ENCODE measurements at regions not wholly inside any gene's neighbourhood (a gene's known extent, or its start where the extent isn't known, plus 50 kb on each side); places are given as distances from the start of the nearest gene placed in this dataset.

- POLR2A ChIA-PET = no interaction called here
- DNase-seq (ENCODE audit: extremely low spot score) = peak; percentile 45
- CTCF ChIA-PET = no interaction called here
- no peak for TF ChIP-seq CTBP1 (IDR thresholded peaks at IDR 0.05; ENCODE audit: borderline replicate concordance)
- TF ChIP-seq ZNF384 (IDR thresholded peaks at IDR 0.05) = peak; percentile 78
- no peak for TF ChIP-seq SP1 (IDR thresholded peaks at IDR 0.05)
- TF ChIP-seq PKNOX1 (IDR thresholded peaks at IDR 0.05) = 0 out of 2 replicates have a peak, but pooled peaks have one; percentile 59
Measured at GRCh38 chrX:115894087-115894486, 276.5 kb upstream of the AGTR2 start.

GRCh38 chrX:115895678-115896329, 274.7 kb upstream of the AGTR2 start:
- DNase-seq (ENCODE audit: extremely low spot score) = peak; percentile 4
- TF ChIP-seq ELF4 (IDR thresholded peaks at IDR 0.05) = no peak
- TF ChIP-seq ZNF384 (IDR thresholded peaks at IDR 0.05) = peak; percentile 78
- ChIA-PET CTCF (no interaction called here), POLR2A (no interaction called here)

- POLR2A ChIA-PET = no interaction called here
- no peak for DNase-seq (ENCODE audit: extremely low spot score)
- CTCF ChIA-PET = no interaction called here
- TF ChIP-seq L3MBTL2 (conservative IDR thresholded peaks at IDR 0.05) (no peak), FOXM1 (IDR thresholded peaks at IDR 0.05; ENCODE audit: borderline replicate concordance) (no peak), ELF4 (IDR thresholded peaks at IDR 0.05) (no peak), BHLHE40 (IDR thresholded peaks at IDR 0.05; ENCODE audit: borderline replicate concordance) (no peak), SP1 (IDR thresholded peaks at IDR 0.05) (no peak), ARNT (IDR thresholded peaks at IDR 0.05) (no peak), FOXK2 (IDR thresholded peaks at IDR 0.05) (no peak), HDGF (IDR thresholded peaks at IDR 0.05; ENCODE audit: borderline replicate concordance) (no peak), CTBP1 (IDR thresholded peaks at IDR 0.05; ENCODE audit: borderline replicate concordance) (no peak), ZNF384 (IDR thresholded peaks at IDR 0.05) (no peak), FOXA1 (IDR thresholded peaks at IDR 0.05) (no peak), PKNOX1 (IDR thresholded peaks at IDR 0.05) (no peak), NFRKB (IDR thresholded peaks at IDR 0.05) (no peak), TARDBP (IDR thresholded peaks at IDR 0.05) (no peak), LEF1 (IDR thresholded peaks at IDR 0.05; ENCODE audit: borderline replicate concordance) (no peak)
Measured at GRCh38 chrX:115896362-115896761, 274.2 kb upstream of the AGTR2 start.

- TF ChIP-seq HDGF (IDR thresholded peaks at IDR 0.05; ENCODE audit: borderline replicate concordance) (no peak), SUZ12 (IDR thresholded peaks at IDR 0.05) (no peak), SP1 (IDR thresholded peaks at IDR 0.05) (no peak)
- POLR2A ChIA-PET = no interaction called here
- DNase-seq (ENCODE audit: extremely low spot score) = no peak
- CTCF ChIA-PET = interaction anchor here (0.6 kb wide), 1 partner anchor 43 kb away, joined by 4 read pairs; no protein-coding TSS in a partner anchor
Measured at GRCh38 chrX:115897956-115898355, 272.6 kb upstream of the AGTR2 start.

- ChIA-PET CTCF (no interaction called here), POLR2A (no interaction called here)
- DNase-seq (ENCODE audit: extremely low spot score) = peak; percentile 48
- TF ChIP-seq FOXM1 (IDR thresholded peaks at IDR 0.05; ENCODE audit: borderline replicate concordance) (no peak), SP1 (IDR thresholded peaks at IDR 0.05) (no peak), ELF4 (IDR thresholded peaks at IDR 0.05) (no peak), BHLHE40 (IDR thresholded peaks at IDR 0.05; ENCODE audit: borderline replicate concordance) (no peak), ZNF384 (IDR thresholded peaks at IDR 0.05) (peak; percentile 100)
Measured at GRCh38 chrX:115898382-115899001, 272.1 kb upstream of the AGTR2 start.

GRCh38 chrX:115900425-115900824, 270.1 kb upstream of the AGTR2 start:
- TF ChIP-seq FOXK2 (IDR thresholded peaks at IDR 0.05) (no peak), BHLHE40 (IDR thresholded peaks at IDR 0.05; ENCODE audit: borderline replicate concordance) (no peak), HDGF (IDR thresholded peaks at IDR 0.05; ENCODE audit: borderline replicate concordance) (no peak), ARNT (IDR thresholded peaks at IDR 0.05) (no peak), NFRKB (IDR thresholded peaks at IDR 0.05) (no peak), ZNF384 (IDR thresholded peaks at IDR 0.05) (no peak), SP1 (IDR thresholded peaks at IDR 0.05) (no peak), PKNOX1 (IDR thresholded peaks at IDR 0.05) (no peak), FOXA1 (IDR thresholded peaks at IDR 0.05) (no peak), ELF4 (IDR thresholded peaks at IDR 0.05) (no peak), L3MBTL2 (conservative IDR thresholded peaks at IDR 0.05) (no peak), SUZ12 (IDR thresholded peaks at IDR 0.05) (no peak), LEF1 (IDR thresholded peaks at IDR 0.05; ENCODE audit: borderline replicate concordance) (no peak), TARDBP (IDR thresholded peaks at IDR 0.05) (no peak), CTBP1 (IDR thresholded peaks at IDR 0.05; ENCODE audit: borderline replicate concordance) (no peak), FOXM1 (IDR thresholded peaks at IDR 0.05; ENCODE audit: borderline replicate concordance) (no peak)
- POLR2A ChIA-PET = no interaction called here
- CTCF ChIA-PET = interaction anchor here (0.6 kb wide), 1 partner anchor 50 kb away, joined by 3 read pairs; no protein-coding TSS in a partner anchor
- peak; percentile 4 for DNase-seq (ENCODE audit: extremely low spot score)

- TF ChIP-seq PKNOX1 (IDR thresholded peaks at IDR 0.05) (no peak), BHLHE40 (IDR thresholded peaks at IDR 0.05; ENCODE audit: borderline replicate concordance) (no peak), SUZ12 (IDR thresholded peaks at IDR 0.05) (no peak), CTBP1 (IDR thresholded peaks at IDR 0.05; ENCODE audit: borderline replicate concordance) (no peak), ELF4 (IDR thresholded peaks at IDR 0.05) (no peak), LEF1 (IDR thresholded peaks at IDR 0.05; ENCODE audit: borderline replicate concordance) (no peak), L3MBTL2 (conservative IDR thresholded peaks at IDR 0.05) (no peak), FOXK2 (IDR thresholded peaks at IDR 0.05) (no peak), ARNT (IDR thresholded peaks at IDR 0.05) (no peak), SP1 (IDR thresholded peaks at IDR 0.05) (no peak)
- no peak for DNase-seq (ENCODE audit: extremely low spot score)
- ChIA-PET POLR2A (no interaction called here), CTCF (interaction anchor here (0.6 kb wide), 1 partner anchor 49 kb away, joined by 3 read pairs; no protein-coding TSS in a partner anchor)
Measured at GRCh38 chrX:115901241-115901640, 269.3 kb upstream of the AGTR2 start.
